AG04450 (cell line): ENCODE measurements at regions not wholly inside any gene's neighbourhood (a gene's known extent, or its start where the extent isn't known, plus 50 kb on each side); places are given as distances from the start of the nearest gene placed in this dataset.

Source experiments
- CTCF ChIA-PET: fragments of 300-600, 350-600 bp; formaldehyde crosslinking; extraction: SDS; loops from one replicate; lab custom pipeline; 2022; ENCODE audit warnings: antibody characterized with exemption, inconsistent platforms; lab: Charles Lee
- POLR2A ChIA-PET: fragments of 350-600 bp; formaldehyde crosslinking; extraction: SDS; loops from one replicate; lab custom pipeline; 2021; ENCODE audit warnings: antibody characterized with exemption, inconsistent platforms; lab: Yijun Ruan, JAX
- DNase-seq: peaks from one replicate; pipeline ENCODE4 v3.0.0-alpha.2; 2011; ENCODE audit warnings: low read depth, low spot score
- H3K27ac ChIP-seq: one replicate; pipeline ENCODE4 v1.5.1; 2012; ENCODE audit warnings: low read depth, low read length, control low read depth
- H3K27me3 ChIP-seq: one replicate; pipeline ENCODE4 v1.6.0; 2012; ENCODE audit warnings: low read length; ENCODE audit not compliant: control insufficient read depth, insufficient read depth
- H3K4me3 ChIP-seq: 2 replicates; pipeline ENCODE4 v1.5.1; 2011; ENCODE audit warnings: mild to moderate bottlenecking, low read depth, low read length, control low read depth
- H3K9me3 ChIP-seq: 2 replicates; pipeline ENCODE4 v1.5.1; 2012; ENCODE audit warnings: low read length; ENCODE audit not compliant: control insufficient read depth, insufficient read depth
- TF ChIP-seq, protein P1 (sequence below): IDR thresholded peaks from 2 replicates; pipeline ENCODE4 v1.5.1; 2011; ENCODE audit warnings: low read depth, low read length, control low read depth, inconsistent platforms

DNA sequence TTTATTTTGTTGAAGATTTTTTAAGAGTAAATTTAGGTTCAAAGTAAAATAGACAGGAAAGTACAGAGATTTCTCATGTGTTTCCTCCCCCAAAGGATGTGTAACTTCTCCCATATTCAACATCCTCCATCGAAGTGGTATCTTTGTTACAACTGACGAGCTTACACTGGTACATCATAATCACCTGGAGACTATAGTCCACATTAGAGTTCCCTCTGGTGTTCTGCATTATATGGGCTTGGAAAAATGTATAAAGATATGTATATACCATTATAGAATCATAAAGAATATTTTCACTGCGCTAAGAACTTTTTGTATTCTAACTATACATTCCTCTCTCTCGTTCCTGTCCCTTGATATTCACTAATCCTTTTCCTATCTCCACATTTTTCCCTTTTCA, 203.7 kb downstream of the AMY1C start:
- ChIA-PET POLR2A (no interaction called here), CTCF (no interaction called here)
- Histone ChIP-seq H3K27ac (no peak overlapping the region), H3K27me3 (no peaks in the 10 kb centered on the region), H3K4me3 (no peak overlapping the region), H3K9me3 (no peaks in the 10 kb centered on the region)
- no peak for DNase-seq
- TF ChIP-seq, protein P1, sequence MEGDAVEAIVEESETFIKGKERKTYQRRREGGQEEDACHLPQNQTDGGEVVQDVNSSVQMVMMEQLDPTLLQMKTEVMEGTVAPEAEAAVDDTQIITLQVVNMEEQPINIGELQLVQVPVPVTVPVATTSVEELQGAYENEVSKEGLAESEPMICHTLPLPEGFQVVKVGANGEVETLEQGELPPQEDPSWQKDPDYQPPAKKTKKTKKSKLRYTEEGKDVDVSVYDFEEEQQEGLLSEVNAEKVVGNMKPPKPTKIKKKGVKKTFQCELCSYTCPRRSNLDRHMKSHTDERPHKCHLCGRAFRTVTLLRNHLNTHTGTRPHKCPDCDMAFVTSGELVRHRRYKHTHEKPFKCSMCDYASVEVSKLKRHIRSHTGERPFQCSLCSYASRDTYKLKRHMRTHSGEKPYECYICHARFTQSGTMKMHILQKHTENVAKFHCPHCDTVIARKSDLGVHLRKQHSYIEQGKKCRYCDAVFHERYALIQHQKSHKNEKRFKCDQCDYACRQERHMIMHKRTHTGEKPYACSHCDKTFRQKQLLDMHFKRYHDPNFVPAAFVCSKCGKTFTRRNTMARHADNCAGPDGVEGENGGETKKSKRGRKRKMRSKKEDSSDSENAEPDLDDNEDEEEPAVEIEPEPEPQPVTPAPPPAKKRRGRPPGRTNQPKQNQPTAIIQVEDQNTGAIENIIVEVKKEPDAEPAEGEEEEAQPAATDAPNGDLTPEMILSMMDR, result no peak

DNA sequence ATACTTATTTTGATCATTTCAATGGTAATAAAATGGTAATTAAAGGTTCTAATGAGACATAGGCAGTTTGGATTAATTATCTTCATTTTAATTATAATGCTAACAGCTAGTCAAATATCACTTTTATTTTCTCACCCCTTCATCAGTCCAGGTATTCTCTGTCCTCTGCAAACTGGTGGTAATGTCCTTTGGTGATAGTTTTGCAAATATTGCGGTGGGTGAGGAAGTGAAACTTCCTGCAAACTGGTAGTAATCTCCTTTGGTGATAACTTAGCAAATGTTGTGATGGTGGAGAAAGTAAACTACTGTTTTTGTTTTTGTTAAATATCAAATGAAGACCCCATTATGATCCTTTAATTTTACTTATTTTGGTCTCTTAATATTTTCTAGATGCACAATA, 209.0 kb downstream of the AMY1C start:
- ChIA-PET POLR2A (no interaction called here), CTCF (no interaction called here)
- no peak for DNase-seq
- H3K9me3 ChIP-seq, result peaks cover 18% of the 10 kb centered on the region
- H3K27ac ChIP-seq, result no peak overlapping the region
- H3K4me3 ChIP-seq, result no peak overlapping the region
- no peaks in the 10 kb centered on the region for H3K27me3 ChIP-seq
- TF ChIP-seq, protein P1, result no peak

DNA sequence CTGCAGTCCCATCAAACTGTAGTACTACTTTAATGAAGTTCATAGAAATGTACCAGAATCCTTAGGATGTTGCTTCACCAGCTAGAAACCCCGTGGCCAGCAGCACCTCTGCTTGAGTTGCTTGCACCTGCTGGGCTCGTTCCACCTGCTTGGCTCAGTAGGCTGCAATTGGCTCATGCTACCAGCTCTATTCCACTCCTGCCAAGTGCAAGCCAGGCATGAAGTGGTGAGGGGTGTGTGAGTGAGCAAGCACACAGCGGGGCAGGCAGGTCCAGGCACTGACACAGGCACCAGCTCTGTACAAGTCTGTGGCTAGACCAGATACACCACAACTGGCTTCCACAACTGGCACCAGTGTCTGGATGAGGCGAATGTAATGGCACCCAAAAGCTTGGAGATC, 209.9 kb downstream of the AMY1C start:
- TF ChIP-seq, protein P1, result no peak
- CTCF ChIA-PET, result no interaction called here

DNA sequence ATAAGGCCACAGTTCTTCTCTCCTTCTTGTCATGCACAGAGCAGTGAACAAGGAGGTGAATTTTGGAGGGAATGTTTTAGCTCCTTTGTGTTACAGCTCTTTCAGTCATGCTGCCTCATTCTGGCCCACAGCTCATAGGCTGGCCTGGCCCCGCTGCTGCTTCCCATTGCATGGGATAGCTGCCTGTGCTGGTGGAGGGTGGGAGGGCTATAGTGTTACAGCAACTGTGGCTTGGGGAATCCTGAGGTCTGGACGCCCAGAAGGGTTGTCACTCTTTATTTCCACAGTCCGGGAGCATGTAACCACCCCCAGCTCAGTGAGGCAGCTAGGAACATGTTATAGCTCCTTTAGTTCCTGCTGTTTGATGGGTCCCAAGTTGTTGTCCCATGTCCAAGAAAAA, 210.3 kb downstream of the AMY1C start:
- CTCF ChIA-PET, result no interaction called here
- POLR2A ChIA-PET, result no interaction called here

More for the DNA sequence above, 209.9 kb downstream of the AMY1C start:
- peaks cover 18% of the 10 kb centered on the region for H3K9me3 ChIP-seq
- H3K27ac ChIP-seq, result no peak overlapping the region
- H3K4me3 ChIP-seq, result no peak overlapping the region
- H3K27me3 ChIP-seq, result no peaks in the 10 kb centered on the region
- no peak for DNase-seq
- POLR2A ChIA-PET, result no interaction called here

DNA sequence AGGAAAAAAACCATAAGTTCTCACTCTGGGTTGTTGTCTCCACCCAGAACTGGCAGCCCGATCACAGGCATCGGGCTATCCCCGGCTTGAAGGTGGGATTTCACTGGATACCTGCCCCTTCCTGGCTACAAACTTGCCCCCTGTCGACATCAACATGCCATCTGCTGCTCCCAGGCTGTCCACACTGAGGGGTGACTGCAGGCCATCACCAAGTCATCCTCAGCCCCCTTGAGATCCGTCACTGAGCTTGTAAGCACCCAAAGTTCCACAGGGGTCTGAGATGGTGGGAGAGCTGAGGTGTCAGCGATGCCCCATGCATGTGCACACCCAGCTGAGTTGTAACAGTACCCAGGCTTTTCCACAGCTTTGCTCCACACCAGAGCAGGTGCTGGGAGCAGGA, 211.0 kb downstream of the AMY1C start:
- Histone ChIP-seq H3K4me3 (no peak overlapping the region), H3K9me3 (peaks cover 18% of the 10 kb centered on the region), H3K27me3 (no peaks in the 10 kb centered on the region), H3K27ac (no peak overlapping the region)
- POLR2A ChIA-PET, result no interaction called here
- DNase-seq, result no peak
- TF ChIP-seq, protein P1, result no peak
- CTCF ChIA-PET, result no interaction called here

More for the DNA sequence above, 210.3 kb downstream of the AMY1C start:
- no peak overlapping the region for H3K27ac ChIP-seq
- H3K4me3 ChIP-seq, result no peak overlapping the region
- peaks cover 18% of the 10 kb centered on the region for H3K9me3 ChIP-seq
- H3K27me3 ChIP-seq, result no peaks in the 10 kb centered on the region
- DNase-seq, result no peak
- TF ChIP-seq, protein P1, result no peak
